HUES64 (cell line): ENCODE measurements at regions not wholly inside any gene's neighbourhood (a gene's known extent, or its start where the extent isn't known, plus 50 kb on each side); places are given as distances from the start of the nearest gene placed in this dataset.
A peak's percentile ranks its signal among the peaks of the same experiment; 100 is the strongest.
"Not testable (repeated sequence)": the region's sequence is repeated elsewhere in the genome, so short reads cannot be mapped to it uniquely, and the experiment has no call there.

Experiments
- H3K27ac ChIP-seq: 2 replicates; pipeline ENCODE4 v1.7.0; 2013; ENCODE audit warnings: low read depth, low read length, inconsistent platforms
- H3K27me3 ChIP-seq: 2 replicates; pipeline ENCODE4 v1.6.1; 2013; ENCODE audit warnings: mild to moderate bottlenecking, low read length; ENCODE audit not compliant: insufficient read depth
- H3K36me3 ChIP-seq: 2 replicates; pipeline ENCODE4 v1.6.1; 2013; ENCODE audit warnings: mild to moderate bottlenecking, low read length; ENCODE audit not compliant: insufficient read depth
- H3K4me1 ChIP-seq: 2 replicates; pipeline ENCODE4 v1.6.1; 2013; ENCODE audit warnings: mild to moderate bottlenecking, low read length, moderate library complexity; ENCODE audit not compliant: insufficient read depth
- H3K4me3 ChIP-seq: 2 replicates; pipeline ENCODE4 v1.5.1; 2013; ENCODE audit warnings: mild to moderate bottlenecking, low read length, moderate library complexity
- H3K9ac ChIP-seq: 2 replicates; pipeline ENCODE4 v1.6.1; 2013; ENCODE audit warnings: mild to moderate bottlenecking, low read depth, low read length
- H3K9me3 ChIP-seq: 2 replicates; pipeline ENCODE4 v1.6.1; 2013; ENCODE audit warnings: low read depth, low read length; ENCODE audit not compliant: insufficient read depth
- WGBS: fragments of 150-250, 120-280 bp; methylation state at CpG from one replicate; pipeline ENCODE4 v1.1.7; 2013; ENCODE audit warnings: missing lambda C conversion rate; 5-methylcytosine and 5-hydroxymethylcytosine counted together

DNA sequence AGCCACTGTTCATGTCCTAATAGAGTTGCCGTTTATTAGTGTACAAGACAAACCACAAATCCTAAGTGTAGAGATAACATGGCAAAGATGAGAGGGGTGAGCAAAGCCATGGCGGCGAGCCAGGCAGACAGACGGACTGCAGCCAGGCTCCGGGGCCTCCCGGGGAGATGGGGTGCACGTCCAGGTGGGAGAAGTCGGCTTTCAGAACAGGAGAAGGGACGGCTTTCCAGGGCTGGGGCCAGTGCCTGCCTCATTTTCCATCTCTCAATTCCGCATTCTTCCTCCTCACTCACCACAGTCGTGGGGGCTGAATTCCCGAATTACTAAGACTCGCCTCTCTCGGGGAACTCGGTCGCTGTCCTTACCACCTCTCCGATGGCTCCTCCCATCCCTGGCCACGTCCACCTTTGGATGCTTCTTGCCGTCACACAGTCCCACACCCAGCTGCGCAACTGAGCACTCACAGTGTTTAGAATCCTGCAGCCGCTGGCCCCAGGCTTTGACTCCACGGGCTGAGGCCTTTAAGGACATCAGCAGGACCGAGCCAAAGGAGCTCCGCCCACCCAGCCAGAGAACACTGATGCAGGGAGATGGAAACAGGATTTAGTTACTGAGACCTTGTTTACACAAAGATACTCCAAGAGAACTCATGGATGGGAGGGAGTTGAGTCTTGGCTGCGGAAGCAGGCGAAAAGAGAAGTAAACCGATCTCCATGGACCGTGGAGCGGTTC, 59.7 kb downstream of the RNF112 start:
- 71% methylated on average over 29 of the region's 29 CpGs for WGBS
- no peak overlapping the region for H3K4me3 ChIP-seq
- no peak overlapping the region for H3K9ac ChIP-seq

GRCh38 chr17:19474405-19474804, 59.2 kb upstream of the SLC47A1 start:
- not testable (repeated sequence) for H3K27me3 ChIP-seq, H3K36me3 ChIP-seq, H3K27ac ChIP-seq, H3K4me1 ChIP-seq, H3K9me3 ChIP-seq, H3K4me3 ChIP-seq, H3K9ac ChIP-seq
- 93% methylated on average over 3 of the region's 3 CpGs for WGBS

More for the DNA sequence above, 59.7 kb downstream of the RNF112 start:
- no peaks in the 10 kb centered on the region for H3K36me3 ChIP-seq
- H3K9me3 ChIP-seq: peaks cover 4% of the 10 kb centered on the region; the same call in 1 of the 2 replicates
- no peak overlapping the region for H3K27ac ChIP-seq
- H3K4me1 ChIP-seq: 0 out of 2 replicates have a peak, but pooled peaks cover 14% of the 10 kb centered on the region
- H3K27me3 ChIP-seq: no peaks in the 10 kb centered on the region

DNA sequence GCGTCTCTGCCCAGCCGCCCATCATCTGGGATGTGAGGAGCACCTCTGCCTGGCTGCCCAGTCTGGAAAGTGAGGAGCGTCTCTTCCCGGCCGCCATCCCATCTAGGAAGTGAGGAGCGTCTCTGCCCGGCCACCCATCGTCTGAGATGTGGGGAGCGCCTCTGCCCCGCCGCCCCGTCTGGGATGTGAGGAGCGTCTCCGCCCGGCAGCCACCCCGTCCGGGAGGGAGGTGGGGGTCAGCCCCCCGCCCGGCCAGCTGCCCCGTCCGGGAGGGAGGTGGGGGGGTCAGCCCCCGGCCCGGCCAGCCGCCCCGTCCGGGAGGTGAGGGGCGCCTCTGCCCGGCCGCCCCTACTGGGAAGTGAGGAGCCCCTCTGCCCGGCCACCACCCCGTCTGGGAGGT, 57.9 kb upstream of the SLC47A1 start:
- H3K36me3 ChIP-seq, H3K27me3 ChIP-seq, H3K9me3 ChIP-seq, H3K4me1 ChIP-seq, H3K9ac ChIP-seq, H3K4me3 ChIP-seq, H3K27ac ChIP-seq: not testable (repeated sequence)
- 93% methylated on average over 16 of the region's 31 CpGs for whole genome bisulfite sequencing

GRCh38 chr17:19482576-19482975, 51.1 kb upstream of the SLC47A1 start:
- Histone ChIP-seq H3K9ac (peak overlapping the region; percentile 9), H3K36me3 (no peaks in the 10 kb centered on the region), H3K4me3 (no peak overlapping the region), H3K27me3 (no peaks in the 10 kb centered on the region), H3K9me3 (no peaks in the 10 kb centered on the region), H3K4me1 (peaks cover 10% of the 10 kb centered on the region), H3K27ac (peak overlapping the region; percentile 90)
- no CpG with 5 or more reads among the region's 1 CpG for WGBS
